Trophoblast cell (in vitro differentiated cells and primary cell): ENCODE measurements at regions not wholly inside any gene's neighbourhood (a gene's known extent, or its start where the extent isn't known, plus 50 kb on each side); places are given as distances from the start of the nearest gene placed in this dataset.
"Not testable (repeated sequence)": the region's sequence is repeated elsewhere in the genome, so short reads cannot be mapped to it uniquely, and the experiment has no call there.

ENCODE experiments used
- DNase-seq, 2 donors: peaks; one replicate each; pipeline ENCODE4 v3.0.0-alpha.2; 2016
- H2AFZ ChIP-seq: 2 replicates; pipeline ENCODE4 v1.6.1; 2013; ENCODE audit warnings: low read length, moderate library complexity, mild to moderate bottlenecking; ENCODE audit not compliant: insufficient read depth, poor library complexity
- H2AK5ac ChIP-seq: 2 replicates; pipeline ENCODE4 v1.6.1; 2013; ENCODE audit warnings: mild to moderate bottlenecking, low read length
- H2BK120ac ChIP-seq: 2 replicates; pipeline ENCODE4 v1.6.1; 2013; ENCODE audit warnings: low read length, mild to moderate bottlenecking, moderate library complexity; ENCODE audit not compliant: insufficient read depth, poor library complexity
- H2BK12ac ChIP-seq: 2 replicates; pipeline ENCODE4 v1.6.1; 2013; ENCODE audit warnings: mild to moderate bottlenecking, low read length, moderate library complexity
- H2BK5ac ChIP-seq: 2 replicates; pipeline ENCODE4 v1.6.1; 2013; ENCODE audit warnings: low read length, low read depth, moderate library complexity, mild to moderate bottlenecking; ENCODE audit not compliant: poor library complexity
- H3K14ac ChIP-seq: 2 replicates; pipeline ENCODE4 v1.6.1; 2013; ENCODE audit warnings: mild to moderate bottlenecking, low read length
- H3K18ac ChIP-seq: 2 replicates; pipeline ENCODE4 v1.6.1; 2013; ENCODE audit warnings: mild to moderate bottlenecking, low read length
- H3K23ac ChIP-seq: 2 replicates; pipeline ENCODE4 v1.6.1; 2013; ENCODE audit warnings: low read length
- H3K27ac ChIP-seq: 2 replicates; pipeline ENCODE4 v1.5.1; 2013; ENCODE audit warnings: low read depth, mild to moderate bottlenecking, inconsistent platforms, low read length, moderate library complexity
- H3K27me3 ChIP-seq: 2 replicates; pipeline ENCODE4 v1.6.1; 2013; ENCODE audit warnings: inconsistent platforms, mild to moderate bottlenecking, low read length, moderate library complexity; ENCODE audit not compliant: insufficient read depth
- H3K36me3 ChIP-seq, 2 experiments: 1 replicate in 1 of 2; 2 replicates in 1 of 2; pipeline ENCODE4 v1.6.1; 2013; ENCODE audit warnings: low read length in 2 of 2, mild to moderate bottlenecking in 2 of 2, moderate library complexity in 1 of 2; ENCODE audit not compliant: insufficient read depth in 2 of 2, control insufficient read depth in 1 of 2
- H3K4ac ChIP-seq: 2 replicates; pipeline ENCODE4 v1.6.1; 2013; ENCODE audit warnings: low read depth, mild to moderate bottlenecking, low read length, moderate library complexity
- H3K4me1 ChIP-seq, 2 experiments: 1 replicate in 1 of 2; 2 replicates in 1 of 2; pipeline ENCODE4 v1.6.1; 2013; ENCODE audit warnings: low read length in 2 of 2, mild to moderate bottlenecking in 2 of 2, moderate library complexity in 1 of 2; ENCODE audit not compliant: insufficient read depth in 2 of 2, control insufficient read depth in 1 of 2
- H3K4me2 ChIP-seq: 2 replicates; pipeline ENCODE4 v1.6.1; 2013; ENCODE audit warnings: inconsistent platforms, mild to moderate bottlenecking, low read length, moderate library complexity
- H3K4me3 ChIP-seq: 2 replicates; pipeline ENCODE4 v1.5.1; 2013; ENCODE audit warnings: mild to moderate bottlenecking, low read depth, low read length, inconsistent platforms
- H3K79me1 ChIP-seq: one replicate; pipeline ENCODE4 v1.6.1; 2013; ENCODE audit warnings: low read length
- H3K79me2 ChIP-seq: 2 replicates; pipeline ENCODE4 v1.6.1; 2013; ENCODE audit warnings: low read length, mild to moderate bottlenecking; ENCODE audit not compliant: control insufficient read depth, insufficient read depth, poor library complexity
- H3K9ac ChIP-seq: 2 replicates; pipeline ENCODE4 v1.6.1; 2013; ENCODE audit warnings: mild to moderate bottlenecking, low read length
- H3K9me3 ChIP-seq: 2 replicates; pipeline ENCODE4 v1.6.1; 2013; ENCODE audit warnings: low read depth, mild to moderate bottlenecking, control low read depth, inconsistent platforms, low read length; ENCODE audit not compliant: insufficient read depth
- H4K12ac ChIP-seq: 2 replicates; pipeline ENCODE4 v1.6.1; 2013; ENCODE audit warnings: low read depth, mild to moderate bottlenecking, low read length, moderate library complexity
- H4K8ac ChIP-seq: 2 replicates; pipeline ENCODE4 v1.6.1; 2013; ENCODE audit warnings: low read depth, mild to moderate bottlenecking, low read length, moderate library complexity
- H4K91ac ChIP-seq: one replicate; pipeline ENCODE4 v1.6.1; 2013; ENCODE audit warnings: low read depth, mild to moderate bottlenecking, low read length, moderate library complexity
- WGBS: extraction: QIAGEN DNeasy Blood & Tissue Kit; methylation state at CpG from one replicate; pipeline ENCODE4 v1.1.7; 2013; ENCODE audit warnings: missing lambda C conversion rate; ENCODE audit not compliant: insufficient read length, insufficient coverage; ENCODE audit errors: extremely low coverage; 5-methylcytosine and 5-hydroxymethylcytosine counted together

DNA sequence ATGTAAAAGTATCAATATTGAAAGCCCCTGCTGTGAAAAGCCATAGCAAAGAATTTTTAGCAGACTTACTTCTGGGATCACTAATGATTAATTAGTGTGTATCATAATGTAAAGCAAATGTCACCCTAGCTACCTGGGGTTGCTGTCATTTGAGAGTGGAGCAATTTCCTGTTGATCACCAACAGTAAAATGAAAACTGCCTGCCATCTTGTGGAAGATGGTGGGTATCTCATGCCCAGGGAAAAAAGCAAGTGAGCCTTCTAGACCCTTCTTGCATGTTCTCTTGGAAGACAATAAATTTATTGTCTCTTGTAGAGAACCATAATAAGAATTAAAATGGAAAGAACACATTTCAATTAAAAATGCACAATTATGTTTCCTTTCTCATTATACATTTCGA is 360.2 kb downstream of the ZIC3 start:
- Histone ChIP-seq H3K27me3 (no peaks in the 10 kb centered on the region), H2BK12ac (no peak overlapping the region)
- WGBS, result no CpG with 5 or more reads among the region's 1 CpG

DNA sequence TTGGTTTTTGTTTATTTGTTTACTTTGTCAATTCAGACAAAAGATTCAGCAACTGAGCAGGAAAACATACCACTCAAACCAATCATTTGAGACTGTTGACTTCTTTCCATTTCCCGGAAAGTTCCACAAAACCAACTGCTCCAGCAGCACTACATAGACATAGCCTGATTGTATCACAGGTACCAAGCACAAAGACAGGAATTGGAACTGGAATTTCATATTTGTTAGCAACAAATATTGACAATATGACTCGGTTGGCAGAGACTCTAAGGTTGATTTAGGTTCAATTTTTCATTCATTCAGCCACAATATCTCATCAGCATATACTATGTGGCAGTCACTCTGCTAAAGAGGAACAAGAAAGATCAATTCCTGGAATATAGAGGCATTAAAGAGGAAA is 364.0 kb downstream of the ZIC3 start:
- Histone ChIP-seq H3K23ac (no peak overlapping the region), H3K79me2 (no peaks in the 10 kb centered on the region), H2BK120ac (no peak overlapping the region), H3K9ac (no peak overlapping the region), H2AK5ac (no peak overlapping the region), H3K27ac (no peak overlapping the region), H3K4ac (no peak overlapping the region), H3K9me3 (peaks cover 1% of the 10 kb centered on the region), H3K4me3 (no peak overlapping the region), H3K18ac (no peak overlapping the region), H4K12ac (no peak overlapping the region), H3K4me2 (no peak overlapping the region), H2BK12ac (no peak overlapping the region), H3K36me3 (no peaks in the 10 kb centered on the region), H3K27me3 (no peaks in the 10 kb centered on the region), H2BK5ac (no peak overlapping the region), H2AFZ (no peak overlapping the region), H3K79me1 (no peaks in the 10 kb centered on the region), H4K91ac (no peak overlapping the region), H4K8ac (no peak overlapping the region), H3K14ac (no peak overlapping the region), H3K4me1 (no peaks in the 10 kb centered on the region)
- DNase-seq, result no peak
- WGBS, result no CpG with 5 or more reads among the region's 2 CpGs

More for the DNA sequence above, 360.2 kb downstream of the ZIC3 start:
- DNase-seq, result peak in 1 of 2 donors; percentile 1
- no peak overlapping the region for H3K4me2 ChIP-seq
- H4K12ac ChIP-seq, result no peak overlapping the region
- no peaks in the 10 kb centered on the region for H3K36me3 ChIP-seq
- H3K4me1 ChIP-seq, result no peaks in the 10 kb centered on the region
- H3K27ac ChIP-seq, result no peak overlapping the region
- no peaks in the 10 kb centered on the region for H3K9me3 ChIP-seq
- H3K23ac ChIP-seq, result no peak overlapping the region
- no peak overlapping the region for H3K14ac ChIP-seq
- H3K79me1 ChIP-seq, result no peaks in the 10 kb centered on the region
- H2AFZ ChIP-seq, result no peak overlapping the region
- H2AK5ac ChIP-seq, result no peak overlapping the region
- H3K79me2 ChIP-seq, result no peaks in the 10 kb centered on the region
- no peak overlapping the region for H3K18ac ChIP-seq
- H2BK120ac ChIP-seq, result no peak overlapping the region
- no peak overlapping the region for H4K8ac ChIP-seq
- no peak overlapping the region for H3K4me3 ChIP-seq
- H4K91ac ChIP-seq, result no peak overlapping the region
- H3K9ac ChIP-seq, result no peak overlapping the region
- no peak overlapping the region for H2BK5ac ChIP-seq
- H3K4ac ChIP-seq, result no peak overlapping the region

DNA sequence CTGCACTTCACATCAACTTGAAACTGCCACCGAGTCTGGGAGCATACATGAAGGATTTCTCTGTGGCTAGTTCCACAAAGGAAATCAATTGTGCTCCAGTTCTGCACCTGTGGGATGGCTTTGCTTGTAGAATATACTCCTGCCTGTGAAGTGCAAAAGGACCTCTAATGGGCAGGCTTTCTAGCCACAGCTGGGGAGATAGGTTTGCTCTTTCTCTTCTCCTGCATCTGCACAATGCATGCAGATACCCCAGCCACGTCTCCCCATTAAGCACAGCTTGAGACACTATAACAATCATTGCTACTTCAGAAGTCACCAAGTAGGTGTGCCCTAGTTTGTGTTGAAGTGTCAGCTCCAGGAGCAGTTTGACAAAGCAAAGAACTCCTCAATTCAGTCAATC is 364.6 kb downstream of the ZIC3 start:
- Histone ChIP-seq H4K8ac (no peak overlapping the region), H3K4me2 (no peak overlapping the region), H3K79me2 (no peaks in the 10 kb centered on the region), H3K18ac (no peak overlapping the region), H3K4ac (no peak overlapping the region), H3K9me3 (peaks cover 3% of the 10 kb centered on the region), H3K79me1 (no peaks in the 10 kb centered on the region), H3K36me3 (no peaks in the 10 kb centered on the region), H3K9ac (no peak overlapping the region), H3K14ac (no peak overlapping the region), H2BK5ac (no peak overlapping the region), H2BK120ac (no peak overlapping the region), H2AFZ (no peak overlapping the region), H3K4me3 (no peak overlapping the region), H4K12ac (no peak overlapping the region), H3K27ac (no peak overlapping the region), H2BK12ac (no peak overlapping the region), H4K91ac (no peak overlapping the region), H3K27me3 (no peaks in the 10 kb centered on the region), H2AK5ac (no peak overlapping the region), H3K4me1 (no peaks in the 10 kb centered on the region), H3K23ac (no peak overlapping the region)
- WGBS, result no CpG with 5 or more reads among the region's 2 CpGs
- DNase-seq, result no peak

DNA sequence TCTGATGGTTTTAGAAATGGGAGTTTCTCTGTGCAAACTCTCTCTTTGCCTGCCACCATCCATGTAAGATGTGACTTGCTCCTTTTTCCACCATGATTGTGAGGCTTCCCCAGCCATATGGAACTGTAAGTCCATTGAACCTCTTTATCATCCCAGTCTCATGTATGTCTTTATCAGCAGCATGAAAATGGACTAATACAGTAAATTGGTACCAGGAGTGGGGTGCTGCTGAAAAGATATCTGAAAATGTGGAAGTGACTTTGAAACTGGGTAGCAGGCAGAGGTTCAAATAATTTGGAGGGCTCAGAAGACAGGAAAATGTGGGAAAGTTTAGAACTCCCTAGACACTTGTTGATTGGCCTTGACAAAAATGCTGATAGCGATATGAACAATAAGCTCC is 368.3 kb downstream of the ZIC3 start:
- H2AK5ac ChIP-seq, H3K79me2 ChIP-seq, H3K23ac ChIP-seq, H3K4me1 ChIP-seq, H3K18ac ChIP-seq, H2BK12ac ChIP-seq, H3K4me3 ChIP-seq, H3K36me3 ChIP-seq, H3K27me3 ChIP-seq, H2AFZ ChIP-seq, H4K8ac ChIP-seq, DNase-seq, H3K79me1 ChIP-seq, H4K12ac ChIP-seq, H4K91ac ChIP-seq, H2BK5ac ChIP-seq, H3K9ac ChIP-seq, H2BK120ac ChIP-seq, H3K9me3 ChIP-seq, H3K27ac ChIP-seq, H3K4me2 ChIP-seq, H3K14ac ChIP-seq, H3K4ac ChIP-seq: not testable (repeated sequence)
- no CpG with 5 or more reads among the region's 1 CpG for WGBS
